Neural progenitor cell (in vitro differentiated cells): ENCODE measurements at regions not wholly inside any gene's neighbourhood (a gene's known extent, or its start where the extent isn't known, plus 50 kb on each side); places are given as distances from the start of the nearest gene placed in this dataset.
A peak's percentile ranks its signal among the peaks of the same experiment; 100 is the strongest.

Experiments
- DNase-seq: peaks from one replicate; pipeline ENCODE4 v3.0.0-alpha.2; 2016; ENCODE audit warnings: low spot score
- H2AFZ ChIP-seq: fragments of 200-600 bp; sonication (generic); replicated peaks from 2 replicates; pipeline ENCODE4 v1.6.1; 2016; ENCODE audit warnings: antibody characterized with exemption
- H3F3A ChIP-seq: fragments of 200-600 bp; sonication (generic); 2 replicates; pipeline ENCODE4 v1.6.1; 2016; ENCODE audit warnings: antibody characterized with exemption, low read depth
- H3K27ac ChIP-seq: fragments of 200-600 bp; sonication (generic); 2 replicates; pipeline ENCODE4 v1.5.1; 2016; ENCODE audit warnings: mild to moderate bottlenecking
- H3K27me3 ChIP-seq: fragments of 200-600 bp; sonication (generic); 2 replicates; pipeline ENCODE4 v1.6.1; 2016; ENCODE audit warnings: mild to moderate bottlenecking, moderate library complexity
- H3K36me3 ChIP-seq: fragments of 200-600 bp; sonication (generic); 2 replicates; pipeline ENCODE4 v1.5.1; 2016
- H3K4me1 ChIP-seq: fragments of 200-600 bp; sonication (generic); 2 replicates; pipeline ENCODE4 v1.6.1; 2016; ENCODE audit warnings: mixed run types
- H3K4me2 ChIP-seq: fragments of 200-600 bp; sonication (generic); 2 replicates; pipeline ENCODE4 v1.6.1; 2016
- H3K4me3 ChIP-seq: fragments of 200-600 bp; sonication (generic); 2 replicates; pipeline ENCODE4 v1.5.1; 2016
- H3K79me2 ChIP-seq: fragments of 200-600 bp; sonication (generic); 2 replicates; pipeline ENCODE4 v1.6.1; 2016; ENCODE audit warnings: low read depth
- H3K9ac ChIP-seq: fragments of 200-600 bp; sonication (generic); 2 replicates; pipeline ENCODE4 v1.6.1; 2016
- H3K9me3 ChIP-seq: fragments of 200-600 bp; sonication (generic); 2 replicates; pipeline ENCODE4 v1.5.1; 2016; ENCODE audit warnings: low read depth
- H4K20me1 ChIP-seq: fragments of 200-600 bp; sonication (generic); 2 replicates; pipeline ENCODE4 v1.6.1; 2016; ENCODE audit warnings: low read depth
- H3K27ac Mint-ChIP-seq: 3 replicates; pipeline ENCODE4 v1.8.0; 2021; ENCODE audit warnings: mixed read lengths
- H3K27me3 Mint-ChIP-seq: 2 replicates; pipeline ENCODE4 v1.8.0; 2022; ENCODE audit warnings: low read depth, mild to moderate bottlenecking, inconsistent platforms, moderate library complexity, mixed read lengths; ENCODE audit not compliant: insufficient read depth
- H3K36me3 Mint-ChIP-seq: 3 replicates; pipeline ENCODE4 v1.8.0; 2021; ENCODE audit warnings: mixed read lengths
- H3K4me1 Mint-ChIP-seq: 3 replicates; pipeline ENCODE4 v1.8.0; 2021; ENCODE audit warnings: mixed read lengths
- H3K4me3 Mint-ChIP-seq: 3 replicates; pipeline ENCODE4 v1.8.0; 2021; ENCODE audit warnings: mild to moderate bottlenecking, moderate library complexity, mixed read lengths
- H3K9me3 Mint-ChIP-seq: 3 replicates; pipeline ENCODE4 v1.8.0; 2020; ENCODE audit warnings: mixed read lengths
- CTCF ChIP-seq: fragments of 200-600 bp; sonication (generic); IDR thresholded peaks from 2 replicates; pipeline ENCODE4 v1.5.1; 2017; ENCODE audit warnings: antibody characterized with exemption, mild to moderate bottlenecking
- EZH2 ChIP-seq: fragments of 200-600 bp; sonication (generic); IDR thresholded peaks from 2 replicates; pipeline ENCODE4 v1.6.1; 2017; ENCODE audit warnings: antibody characterized with exemption, mild to moderate bottlenecking, moderate library complexity
- EZH2phosphoT487 ChIP-seq: fragments of 200-600 bp; sonication (generic); IDR thresholded peaks from 2 replicates; pipeline ENCODE4 v1.6.1; 2017; ENCODE audit warnings: antibody characterized with exemption

GRCh38 chr17:13078591-13079385 lies 61.0 kb upstream of the ELAC2 start:
- Histone ChIP-seq H3K79me2 (no peaks in the 10 kb centered on the region), H3K9me3 (no peaks in the 10 kb centered on the region), H3K9ac (no peak overlapping the region), H3K27me3 (no peaks in the 10 kb centered on the region), H3K4me2 (no peak overlapping the region), H3K36me3 (no peaks in the 10 kb centered on the region), H3K27ac (no peak overlapping the region), H2AFZ (no peak overlapping the region), H3K4me3 (no peak overlapping the region), H3K4me1 (no peaks in the 10 kb centered on the region), H4K20me1 (no peaks in the 10 kb centered on the region), H3F3A (no peaks in the 10 kb centered on the region)
- Mint-ChIP-seq H3K36me3 (no peaks in the 10 kb centered on the region), H3K4me1 (peaks cover 5% of the 10 kb centered on the region), H3K9me3 (peaks cover 4% of the 10 kb centered on the region), H3K27me3 (no peaks in the 10 kb centered on the region), H3K4me3 (peak overlapping the region; percentile 28), H3K27ac (no peak overlapping the region)
- TF ChIP-seq EZH2 (no peak), CTCF (no peak)
- DNase-seq, result no peak

GRCh38 chr17:13076905-13077304 lies 59.1 kb upstream of the ELAC2 start:
- H3K9me3 Mint-ChIP-seq, result no peaks in the 10 kb centered on the region
- Histone ChIP-seq H3K9me3 (no peaks in the 10 kb centered on the region), H3K27me3 (no peaks in the 10 kb centered on the region), H3F3A (no peaks in the 10 kb centered on the region), H3K9ac (no peak overlapping the region), H3K36me3 (no peaks in the 10 kb centered on the region), H4K20me1 (no peaks in the 10 kb centered on the region), H3K4me2 (no peak overlapping the region), H2AFZ (no peak overlapping the region), H3K27ac (no peak overlapping the region), H3K79me2 (no peaks in the 10 kb centered on the region), H3K4me1 (no peaks in the 10 kb centered on the region), H3K4me3 (no peak overlapping the region)
- H3K27ac Mint-ChIP-seq, result no peak overlapping the region
- peaks cover 5% of the 10 kb centered on the region for H3K4me1 Mint-ChIP-seq
- no peak for DNase-seq
- no peaks in the 10 kb centered on the region for H3K36me3 Mint-ChIP-seq
- no peak overlapping the region for H3K4me3 Mint-ChIP-seq
- peaks cover 4% of the 10 kb centered on the region for H3K27me3 Mint-ChIP-seq
- TF ChIP-seq CTCF, result no peak
- TF ChIP-seq EZH2, result no peak
- TF ChIP-seq EZH2phosphoT487, result no peak

GRCh38 chr17:13074026-13074425 lies 56.2 kb upstream of the ELAC2 start:
- Mint-ChIP-seq H3K36me3 (no peaks in the 10 kb centered on the region), H3K27ac (no peak overlapping the region)
- no peaks in the 10 kb centered on the region for H4K20me1 ChIP-seq

More at GRCh38 chr17:13074026-13074425, 56.2 kb upstream of the ELAC2 start:
- H3K4me1 ChIP-seq, result no peaks in the 10 kb centered on the region
- no peak for DNase-seq
- H3K36me3 ChIP-seq, result no peaks in the 10 kb centered on the region
- no peak for TF ChIP-seq CTCF
- TF ChIP-seq EZH2, result no peak
- Mint-ChIP-seq H3K4me1 (peaks cover 4% of the 10 kb centered on the region), H3K9me3 (no peaks in the 10 kb centered on the region), H3K27me3 (peaks cover 4% of the 10 kb centered on the region), H3K4me3 (no peak overlapping the region)
- H3K4me3 ChIP-seq, result no peak overlapping the region
- no peaks in the 10 kb centered on the region for H3K9me3 ChIP-seq
- no peak overlapping the region for H3K27ac ChIP-seq
- H3K27me3 ChIP-seq, result no peaks in the 10 kb centered on the region
- no peak overlapping the region for H2AFZ ChIP-seq
- no peaks in the 10 kb centered on the region for H3F3A ChIP-seq
- H3K79me2 ChIP-seq, result no peaks in the 10 kb centered on the region
- H3K4me2 ChIP-seq, result no peak overlapping the region
- no peak overlapping the region for H3K9ac ChIP-seq
